GM12892 (cell line): ENCODE measurements at regions not wholly inside any gene's neighbourhood (a gene's known extent, or its start where the extent isn't known, plus 50 kb on each side); places are given as distances from the start of the nearest gene placed in this dataset.

Source experiments
- POLR2A ChIP-seq: IDR thresholded peaks from 2 replicates; pipeline ENCODE4 v1.6.1; 2011; ENCODE audit warnings: low read depth, low read length, control low read depth
- POLR2AphosphoS5 ChIP-seq: IDR thresholded peaks from 2 replicates; pipeline ENCODE4 v1.6.1; 2011; ENCODE audit warnings: low read depth, low read length, control low read depth
- TAF1 ChIP-seq: IDR thresholded peaks from 2 replicates; pipeline ENCODE4 v1.6.1; 2011; ENCODE audit warnings: low read depth, mild to moderate bottlenecking, control low read depth, low read length, borderline replicate concordance

- TF ChIP-seq POLR2AphosphoS5 = no peak
- TF ChIP-seq POLR2A = no peak
- TF ChIP-seq TAF1 = no peak
Observed at GRCh38 chr20:24875078-24875477, 74.0 kb upstream of the CST7 start.
